Loucy (cell line): ENCODE measurements at regions not wholly inside any gene's neighbourhood (a gene's known extent, or its start where the extent isn't known, plus 50 kb on each side); places are given as distances from the start of the nearest gene placed in this dataset.

Experiments
- H2AFZ ChIP-seq: fragments of 200-600 bp; sonication (generic); 2 replicates; pipeline ENCODE4 v1.6.0; 2016; ENCODE audit warnings: antibody characterized with exemption, mild to moderate bottlenecking, low read length, moderate library complexity
- H3F3A ChIP-seq: fragments of 200-600 bp; 2 replicates; pipeline ENCODE4 v1.6.0; 2016; ENCODE audit warnings: antibody characterized with exemption, low read depth, mild to moderate bottlenecking
- H3K27me3 ChIP-seq: fragments of 200-600 bp; sonication (generic); 2 replicates; pipeline ENCODE4 v1.6.1; 2014; ENCODE audit warnings: low read length, mild to moderate bottlenecking; ENCODE audit not compliant: insufficient read depth, poor library complexity, severe bottlenecking
- H3K36me3 ChIP-seq: fragments of 200-600 bp; sonication (generic); 2 replicates; pipeline ENCODE4 v1.6.1; 2016; ENCODE audit warnings: low read length; ENCODE audit not compliant: insufficient read depth
- H3K4me1 ChIP-seq: fragments of 200-600 bp; sonication (generic); 2 replicates; pipeline ENCODE4 v1.5.1; 2014; ENCODE audit warnings: low read length, mild to moderate bottlenecking; ENCODE audit not compliant: insufficient read depth, poor library complexity, severe bottlenecking
- H3K4me2 ChIP-seq: fragments of 200-600 bp; sonication (generic); 2 replicates; pipeline ENCODE4 v1.6.0; 2014; ENCODE audit warnings: antibody characterized with exemption, low read length, low read depth, mild to moderate bottlenecking; ENCODE audit not compliant: poor library complexity, severe bottlenecking
- H3K4me3 ChIP-seq: fragments of 200-600 bp; sonication (generic); 2 replicates; pipeline ENCODE4 v1.5.1; 2014; ENCODE audit warnings: low read length, mild to moderate bottlenecking, mixed read lengths; ENCODE audit not compliant: poor library complexity, severe bottlenecking
- H3K79me2 ChIP-seq: fragments of 200-600 bp; sonication (generic); 2 replicates; pipeline ENCODE4 v1.6.1; 2014; ENCODE audit warnings: low read length; ENCODE audit not compliant: insufficient read depth
- H3K9ac ChIP-seq: fragments of 200-600 bp; sonication (generic); 2 replicates; pipeline ENCODE4 v1.6.0; 2014; ENCODE audit warnings: mild to moderate bottlenecking, low read depth, low read length, moderate library complexity; ENCODE audit not compliant: poor library complexity, severe bottlenecking
- H3K9me2 ChIP-seq: fragments of 200-600 bp; sonication (generic); replicated peaks from 2 replicates; pipeline ENCODE4 v1.6.1; 2016; ENCODE audit warnings: low read depth, low read length, mixed read lengths
- H3K9me3 ChIP-seq: fragments of 200-600 bp; sonication (generic); 2 replicates; pipeline ENCODE4 v1.6.1; 2014; ENCODE audit warnings: mild to moderate bottlenecking, antibody characterized with exemption, low read length, low read depth; ENCODE audit not compliant: insufficient read depth
- H4K20me1 ChIP-seq: fragments of 200-600 bp; sonication (generic); 2 replicates; pipeline ENCODE4 v1.6.0; 2014; ENCODE audit warnings: antibody characterized with exemption, low read length, mild to moderate bottlenecking; ENCODE audit not compliant: insufficient read depth, poor library complexity, severe bottlenecking
- CTCF ChIP-seq: fragments of 200-600 bp; sonication (generic); conservative IDR thresholded peaks from 2 replicates; pipeline ENCODE4 v1.5.1; 2014; ENCODE audit warnings: mild to moderate bottlenecking, antibody characterized with exemption, low read length
- EZH2phosphoT487 ChIP-seq: fragments of 200-600 bp; IDR thresholded peaks from 2 replicates; pipeline ENCODE4 v1.6.1; 2018; ENCODE audit warnings: antibody characterized with exemption, mild to moderate bottlenecking, moderate library complexity, borderline replicate concordance

- no peak overlapping the region for H3K4me3 ChIP-seq
- H2AFZ ChIP-seq = no peak overlapping the region
- no peak overlapping the region for H3K9ac ChIP-seq
- H4K20me1 ChIP-seq = no peaks in the 10 kb centered on the region
- no peaks in the 10 kb centered on the region for H3K4me1 ChIP-seq
- H3K79me2 ChIP-seq = no peaks in the 10 kb centered on the region
- no peak overlapping the region for H3K4me2 ChIP-seq
- no peaks in the 10 kb centered on the region for H3K9me2 ChIP-seq
- no peaks in the 10 kb centered on the region for H3K27me3 ChIP-seq
- H3F3A ChIP-seq = no peaks in the 10 kb centered on the region
- TF ChIP-seq CTCF = no peak
- TF ChIP-seq EZH2phosphoT487 = no peak
- H3K9me3 ChIP-seq = no peaks in the 10 kb centered on the region
- H3K36me3 ChIP-seq = no peaks in the 10 kb centered on the region
These were observed 140.4 kb downstream of the DIPK2A start for GRCh38 chr3:144112036-144112435.

GRCh38 chr3:144112437-144112836 lies 140.8 kb downstream of the DIPK2A start:
- Histone ChIP-seq H4K20me1 (no peaks in the 10 kb centered on the region), H3K9ac (no peak overlapping the region), H3K4me3 (no peak overlapping the region), H3K4me2 (no peak overlapping the region), H3K9me2 (no peaks in the 10 kb centered on the region), H3K79me2 (no peaks in the 10 kb centered on the region), H3F3A (no peaks in the 10 kb centered on the region), H3K9me3 (no peaks in the 10 kb centered on the region), H3K27me3 (no peaks in the 10 kb centered on the region), H3K4me1 (no peaks in the 10 kb centered on the region), H3K36me3 (no peaks in the 10 kb centered on the region), H2AFZ (no peak overlapping the region)
- TF ChIP-seq CTCF = no peak
- no peak for TF ChIP-seq EZH2phosphoT487

DNA sequence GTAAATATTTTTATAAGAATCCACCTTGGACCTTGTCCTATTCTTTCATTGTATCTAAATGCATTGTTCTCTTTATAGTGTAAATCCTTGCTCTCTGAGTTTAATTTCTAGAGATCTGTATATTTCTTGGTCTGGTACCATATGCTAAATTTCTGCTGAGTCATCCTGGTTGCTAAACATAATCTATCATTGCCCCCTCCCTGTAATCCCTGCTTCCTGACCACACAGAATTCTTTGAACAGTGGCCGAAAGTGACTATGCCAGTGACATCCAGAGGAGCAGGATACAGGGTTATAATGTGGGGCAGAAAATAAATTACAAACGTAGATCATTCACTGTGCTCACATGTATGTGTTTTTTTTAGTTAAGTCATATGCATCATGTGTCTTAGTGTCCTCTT lies 143.1 kb downstream of the DIPK2A start:
- Histone ChIP-seq H3K79me2 (no peaks in the 10 kb centered on the region), H3K4me3 (no peak overlapping the region), H3K27me3 (no peaks in the 10 kb centered on the region), H3K36me3 (no peaks in the 10 kb centered on the region), H3K4me2 (no peak overlapping the region), H4K20me1 (no peaks in the 10 kb centered on the region), H3K4me1 (no peaks in the 10 kb centered on the region), H2AFZ (no peak overlapping the region), H3F3A (no peaks in the 10 kb centered on the region), H3K9ac (no peak overlapping the region), H3K9me2 (no peaks in the 10 kb centered on the region), H3K9me3 (no peaks in the 10 kb centered on the region)
- no peak for TF ChIP-seq EZH2phosphoT487
- no peak for TF ChIP-seq CTCF
